HCT116 (cell line): ENCODE measurements at regions not wholly inside any gene's neighbourhood (a gene's known extent, or its start where the extent isn't known, plus 50 kb on each side); places are given as distances from the start of the nearest gene placed in this dataset.

Experiments used
- ATF3 ChIP-seq: IDR thresholded peaks from 2 replicates; pipeline ENCODE4 v1.6.1; 2012
- CBX3 ChIP-seq: IDR thresholded peaks from 2 replicates; pipeline ENCODE4 v1.6.1; 2012; ENCODE audit warnings: low read depth
- CTCF ChIP-seq, 3 experiments: fragments of 200-600 bp in 1 of 3; sonication (generic) in 1 of 3; IDR thresholded peaks in 2 of 3; conservative IDR thresholded peaks in 1 of 3; 2 replicates each; pipeline ENCODE4 v1.5.1; 2012 to 2017; ENCODE audit warnings: low read depth in 2 of 3, low read length in 2 of 3, antibody characterized with exemption in 1 of 3, borderline replicate concordance in 1 of 3, control low read depth in 1 of 3, mild to moderate bottlenecking in 1 of 3, mixed read lengths in 1 of 3, mixed run types in 1 of 3, moderate library complexity in 1 of 3; ENCODE audit not compliant: insufficient read depth in 1 of 3
- EGR1 ChIP-seq: IDR thresholded peaks from 2 replicates; pipeline ENCODE4 v1.6.1; 2012; ENCODE audit warnings: low read depth
- ELF1 ChIP-seq: IDR thresholded peaks from 2 replicates; pipeline ENCODE4 v1.6.1; 2012; ENCODE audit warnings: low read depth, borderline replicate concordance
- JUND ChIP-seq: IDR thresholded peaks from 2 replicates; pipeline ENCODE4 v1.6.1; 2012
- POLR2A ChIP-seq: IDR thresholded peaks from 2 replicates; pipeline ENCODE4 v1.7.0; 2011; ENCODE audit warnings: borderline replicate concordance; ENCODE audit not compliant: insufficient read depth, insufficient read length; ENCODE audit errors: extremely low read depth
- POLR2AphosphoS5 ChIP-seq: IDR thresholded peaks from 2 replicates; pipeline ENCODE4 v1.6.1; 2011; ENCODE audit warnings: mild to moderate bottlenecking, low read depth, low read length, moderate library complexity
- ZNF274 ChIP-seq: fragments of 200-500 bp; sonication (Bioruptor generic); IDR thresholded peaks from 2 replicates; pipeline ENCODE4 v1.6.1; 2014; ENCODE audit warnings: mild to moderate bottlenecking, low read depth, low read length, inconsistent platforms

GRCh38 chr20:58565461-58566175, 50.4 kb upstream of the APCDD1L start:
- no peak for TF ChIP-seq ZNF274
- no peak for TF ChIP-seq ATF3
- TF ChIP-seq CTCF (IDR thresholded peaks at IDR 0.05 in 2 of 3, conservative IDR thresholded peaks at IDR 0.05 in 1 of 3; ENCODE audit: borderline replicate concordance in 1 of 3, insufficient read depth in 1 of 3, low read depth in 2 of 3, low read length in 2 of 3): no peak
- TF ChIP-seq POLR2AphosphoS5: no peak
- no peak for TF ChIP-seq CBX3
- TF ChIP-seq POLR2A: no peak
- TF ChIP-seq JUND: no peak
- TF ChIP-seq ELF1: no peak
- no peak for TF ChIP-seq EGR1
